Thyroid gland (tissue), 4 donors: ENCODE measurements at regions not wholly inside any gene's neighbourhood (a gene's known extent, or its start where the extent isn't known, plus 50 kb on each side); places are given as distances from the start of the nearest gene placed in this dataset.

ENCODE experiments used
- POLR2A ChIP-seq, 2 donors: fragments of 450-650 bp; IDR thresholded peaks; one replicate each; pipeline ENCODE4 v1.6.1; 2017; ENCODE audit warnings: antibody characterized with exemption in 2 of 2, mild to moderate bottlenecking in 2 of 2, moderate library complexity in 1 of 2
- TF ChIP-seq, protein P1 (sequence below), 6 experiments: fragments of 200-600 bp in 3 of 6; fragments of 450-650 bp in 3 of 6; sonication (generic) in 3 of 6; IDR thresholded peaks; one replicate each; pipeline ENCODE4 v1.5.1; 2016 to 2019; ENCODE audit warnings: antibody characterized with exemption in 6 of 6, mild to moderate bottlenecking in 2 of 6, inconsistent platforms in 1 of 6, moderate library complexity in 1 of 6

DNA sequence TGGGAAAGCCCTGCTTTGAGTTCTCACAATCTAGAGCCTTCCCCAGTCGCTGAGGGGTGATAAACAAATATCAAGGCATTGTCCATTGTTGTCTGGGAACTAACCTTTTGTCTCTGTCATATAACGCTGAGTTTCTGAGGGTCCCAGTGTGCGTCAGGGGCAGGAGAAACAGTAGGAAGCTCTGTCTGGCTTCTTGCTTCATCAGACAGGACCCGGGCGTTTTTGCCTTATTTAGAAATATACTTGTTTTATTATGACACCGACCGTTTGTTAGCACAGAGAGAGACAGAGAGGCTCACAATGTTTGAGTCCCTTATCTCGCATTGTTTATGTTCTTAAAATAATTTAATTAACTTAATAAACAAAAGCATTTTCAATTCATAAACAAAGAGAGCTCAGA lies 204.9 kb upstream of the GAS1 start:
- TF ChIP-seq, protein P1, sequence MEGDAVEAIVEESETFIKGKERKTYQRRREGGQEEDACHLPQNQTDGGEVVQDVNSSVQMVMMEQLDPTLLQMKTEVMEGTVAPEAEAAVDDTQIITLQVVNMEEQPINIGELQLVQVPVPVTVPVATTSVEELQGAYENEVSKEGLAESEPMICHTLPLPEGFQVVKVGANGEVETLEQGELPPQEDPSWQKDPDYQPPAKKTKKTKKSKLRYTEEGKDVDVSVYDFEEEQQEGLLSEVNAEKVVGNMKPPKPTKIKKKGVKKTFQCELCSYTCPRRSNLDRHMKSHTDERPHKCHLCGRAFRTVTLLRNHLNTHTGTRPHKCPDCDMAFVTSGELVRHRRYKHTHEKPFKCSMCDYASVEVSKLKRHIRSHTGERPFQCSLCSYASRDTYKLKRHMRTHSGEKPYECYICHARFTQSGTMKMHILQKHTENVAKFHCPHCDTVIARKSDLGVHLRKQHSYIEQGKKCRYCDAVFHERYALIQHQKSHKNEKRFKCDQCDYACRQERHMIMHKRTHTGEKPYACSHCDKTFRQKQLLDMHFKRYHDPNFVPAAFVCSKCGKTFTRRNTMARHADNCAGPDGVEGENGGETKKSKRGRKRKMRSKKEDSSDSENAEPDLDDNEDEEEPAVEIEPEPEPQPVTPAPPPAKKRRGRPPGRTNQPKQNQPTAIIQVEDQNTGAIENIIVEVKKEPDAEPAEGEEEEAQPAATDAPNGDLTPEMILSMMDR (IDR thresholded peaks at IDR 0.05): no peak
- no peak for TF ChIP-seq POLR2A (IDR thresholded peaks at IDR 0.05)
